Cardiac muscle cell (in vitro differentiated cells and primary cell): ENCODE measurements at regions not wholly inside any gene's neighbourhood (a gene's known extent, or its start where the extent isn't known, plus 50 kb on each side); places are given as distances from the start of the nearest gene placed in this dataset.
A peak's percentile ranks its signal among the peaks of the same experiment; 100 is the strongest.

ENCODE experiments used
- DNase-seq, 2 donors: peaks; one replicate each; pipeline versions ENCODE4 v3.0.0 to v3.0.0-alpha.2; 2010 to 2017; ENCODE audit warnings: low read depth in 1 of 2, low spot score in 1 of 2
- H3K27ac ChIP-seq: fragments of 200-600 bp; sonication (generic); 2 replicates; pipeline ENCODE4 v1.5.1; 2016
- H3K27me3 ChIP-seq: fragments of 200-600 bp; sonication (generic); 2 replicates; pipeline ENCODE4 v1.6.0; 2016; ENCODE audit warnings: control low read depth
- H3K36me3 ChIP-seq: fragments of 200-600 bp; sonication (generic); 2 replicates; pipeline ENCODE4 v1.5.1; 2016; ENCODE audit warnings: control low read depth
- H3K4me1 ChIP-seq: fragments of 200-600 bp; sonication (generic); 2 replicates; pipeline ENCODE4 v1.8.1; 2017; ENCODE audit warnings: low read depth, mild to moderate bottlenecking, mixed run types
- H3K4me3 ChIP-seq: fragments of 200-600 bp; sonication (generic); 2 replicates; pipeline ENCODE4 v1.5.1; 2016; ENCODE audit warnings: mild to moderate bottlenecking
- H3K9me3 ChIP-seq: fragments of 200-600 bp; sonication (generic); 2 replicates; pipeline ENCODE4 v1.5.1; 2017; ENCODE audit warnings: low read depth, mild to moderate bottlenecking, control low read depth
- CTCF ChIP-seq: IDR thresholded peaks from 2 replicates; pipeline ENCODE4 v1.5.1; 2012; ENCODE audit warnings: low read depth, mild to moderate bottlenecking, low read length

DNA sequence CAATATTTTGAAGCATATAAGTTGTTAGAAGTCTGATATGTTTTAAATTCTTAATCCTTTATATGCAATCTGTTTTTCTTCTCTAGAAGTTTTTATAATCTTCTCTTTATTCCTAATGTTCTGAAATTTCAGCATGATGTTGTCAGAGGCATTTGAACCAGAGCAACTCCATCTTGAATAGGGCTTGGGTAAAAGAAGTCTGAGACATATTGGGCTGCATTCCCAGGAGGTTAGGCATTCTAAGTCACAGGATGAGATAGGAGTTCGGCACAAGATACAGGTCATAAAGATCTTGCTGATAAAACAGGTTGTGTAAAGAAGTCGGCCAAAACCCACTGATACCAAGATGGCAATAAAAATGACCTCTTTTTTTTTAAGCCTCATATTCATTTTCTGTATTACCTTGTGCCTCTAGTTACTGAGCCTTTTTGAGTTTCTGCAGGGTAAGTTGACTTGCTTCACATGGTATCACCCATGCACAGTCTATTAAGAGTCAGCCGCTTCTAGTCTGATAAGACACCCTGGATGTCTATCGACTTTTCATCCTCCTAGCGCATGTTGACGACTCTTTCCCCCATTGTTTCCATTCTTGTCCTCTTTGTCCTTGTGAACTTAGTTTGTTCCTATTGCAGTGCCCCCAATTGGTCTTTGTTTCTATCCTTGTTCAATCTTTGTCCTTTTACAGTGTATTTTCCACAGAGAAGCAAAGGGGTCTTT, 80.8 kb upstream of the RNU6-1 start:
- DNase-seq, result no peak
- H3K27me3 ChIP-seq, result no peaks in the 10 kb centered on the region
- no peak for TF ChIP-seq CTCF
- H3K4me3 ChIP-seq, result no peak overlapping the region
- H3K4me1 ChIP-seq, result peaks cover 25% of the 10 kb centered on the region
- no peaks in the 10 kb centered on the region for H3K36me3 ChIP-seq
- H3K9me3 ChIP-seq, result no peaks in the 10 kb centered on the region
- no peak overlapping the region for H3K27ac ChIP-seq

GRCh38 chr15:67922106-67922675, 82.3 kb upstream of the RNU6-1 start:
- no peaks in the 10 kb centered on the region for H3K9me3 ChIP-seq
- H3K36me3 ChIP-seq, result no peaks in the 10 kb centered on the region
- DNase-seq, result no peak
- H3K27me3 ChIP-seq, result no peaks in the 10 kb centered on the region
- TF ChIP-seq CTCF, result no peak
- no peak overlapping the region for H3K27ac ChIP-seq
- H3K4me3 ChIP-seq, result no peak overlapping the region
- H3K4me1 ChIP-seq, result peaks cover 17% of the 10 kb centered on the region

GRCh38 chr15:67922971-67923945, 83.4 kb upstream of the RNU6-1 start:
- H3K4me3 ChIP-seq, result no peak overlapping the region
- no peak for TF ChIP-seq CTCF

DNA sequence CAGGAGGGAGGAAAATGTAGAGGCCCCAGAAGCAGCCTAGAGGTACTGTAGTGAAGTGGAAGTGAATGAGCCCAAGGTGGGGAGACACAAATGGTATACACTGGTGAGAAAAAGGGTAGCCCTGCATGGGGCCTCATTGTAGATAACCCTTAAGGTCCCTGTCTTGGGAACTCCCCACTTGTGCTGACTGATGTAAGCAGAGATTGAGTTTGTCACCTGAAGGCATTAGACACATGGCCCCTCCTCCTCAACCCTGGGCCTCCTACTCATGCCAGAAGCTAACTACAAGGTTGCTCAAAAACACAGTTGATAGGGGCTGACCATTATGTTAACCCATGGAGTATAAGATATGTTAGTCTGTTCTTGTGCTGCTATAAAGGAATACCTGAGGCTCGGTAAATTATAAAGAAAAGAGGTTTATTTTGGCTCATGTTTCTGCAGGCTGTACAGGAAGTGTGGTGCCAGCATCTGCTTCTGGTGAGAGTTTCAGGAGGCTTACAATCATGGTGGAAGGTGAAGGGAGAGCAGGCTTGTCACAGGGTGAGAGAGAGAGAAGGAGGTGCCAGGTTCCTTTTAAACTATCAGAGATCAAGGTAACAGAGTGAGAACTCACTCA, 84.6 kb upstream of the RNU6-1 start:
- peaks cover 26% of the 10 kb centered on the region for H3K4me1 ChIP-seq
- H3K27ac ChIP-seq, result no peak overlapping the region

More at GRCh38 chr15:67922971-67923945, 83.4 kb upstream of the RNU6-1 start:
- no peaks in the 10 kb centered on the region for H3K36me3 ChIP-seq
- DNase-seq, result peak in 1 of 2 donors; percentile 76
- H3K9me3 ChIP-seq, result no peaks in the 10 kb centered on the region
- H3K27me3 ChIP-seq, result no peaks in the 10 kb centered on the region
- no peak overlapping the region for H3K27ac ChIP-seq
- H3K4me1 ChIP-seq, result peaks cover 20% of the 10 kb centered on the region

More for the DNA sequence above, 84.6 kb upstream of the RNU6-1 start:
- TF ChIP-seq CTCF, result no peak
- Histone ChIP-seq H3K9me3 (no peaks in the 10 kb centered on the region), H3K27me3 (no peaks in the 10 kb centered on the region), H3K4me3 (no peak overlapping the region), H3K36me3 (no peaks in the 10 kb centered on the region)
- DNase-seq, result no peak
